ENCODE measurements at regions not wholly inside any gene's neighbourhood (a gene's known extent, or its start where the extent isn't known, plus 50 kb on each side); places are given as distances from the start of the nearest gene placed in this dataset.

GRCh38 chr1:81155131-81155530, 645.6 kb upstream of the ADGRL2 start:
- peak; percentile 32 for DNase-seq (ENCODE audit: low spot score)

- DNase-seq (ENCODE audit: low spot score): no peak
Observed at GRCh38 chr1:81151206-81151605, 649.5 kb upstream of the ADGRL2 start.

DNA sequence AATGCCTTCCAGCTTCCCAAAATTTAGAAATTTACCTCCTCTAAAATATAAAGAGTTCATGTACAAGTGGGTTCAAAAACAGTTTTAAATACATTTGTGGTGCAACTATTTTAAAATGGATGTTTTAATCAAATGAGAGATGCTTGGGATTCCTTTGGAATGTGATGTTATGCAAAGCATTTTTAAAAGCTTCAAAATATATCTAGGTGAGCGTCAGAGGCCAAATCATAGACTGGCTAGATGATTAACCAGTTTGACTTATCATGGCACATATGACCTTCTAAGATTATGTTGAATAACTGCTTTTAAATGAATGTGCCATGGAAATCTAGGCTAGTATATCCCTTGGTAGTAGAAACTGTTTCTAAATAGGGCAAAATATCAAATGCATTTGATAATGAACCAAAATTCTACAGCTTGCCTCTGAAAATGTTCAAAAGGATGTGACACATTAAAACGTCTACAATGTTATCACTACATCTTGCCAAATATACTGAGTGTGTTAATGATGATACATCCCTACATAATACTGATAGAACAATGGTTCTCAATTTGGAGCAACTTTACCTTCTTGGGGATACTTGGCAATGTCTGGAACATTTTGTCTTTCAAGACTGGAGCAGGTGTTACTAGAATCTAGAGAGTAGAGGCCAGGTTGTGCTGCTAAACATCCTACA, 650.9 kb upstream of the ADGRL2 start:
- no peak for DNase-seq (ENCODE audit: low spot score)

- no peak for DNase-seq (ENCODE audit: low spot score)
Observed at GRCh38 chr1:81144240-81144825, 656.4 kb upstream of the ADGRL2 start.

- peak; percentile 60 for DNase-seq (ENCODE audit: low spot score)
Observed at GRCh38 chr1:81142099-81142826, 658.5 kb upstream of the ADGRL2 start.

GRCh38 chr1:81135524-81135923, 665.2 kb upstream of the ADGRL2 start:
- no peak for DNase-seq (ENCODE audit: low spot score)

DNA sequence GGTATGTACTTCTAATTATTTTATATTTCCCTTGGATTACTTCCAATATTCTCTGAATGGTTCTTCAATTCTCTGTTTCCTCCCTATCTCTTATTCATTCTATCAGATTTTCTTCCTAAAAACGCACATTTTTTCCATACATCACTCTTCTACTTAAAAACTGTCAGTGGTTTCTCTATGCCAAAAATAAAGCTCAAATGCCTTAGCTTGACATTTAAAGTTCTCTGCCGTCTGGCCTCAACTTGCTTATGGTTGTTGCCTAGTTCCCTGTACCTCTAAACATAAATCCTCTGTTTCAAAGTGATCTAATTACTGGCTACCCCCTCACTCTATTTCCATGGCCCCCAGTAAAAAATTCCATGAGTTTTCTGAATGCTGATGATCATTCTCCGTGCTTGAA, 671.0 kb upstream of the ADGRL2 start:
- no peak for DNase-seq (ENCODE audit: low spot score)

DNA sequence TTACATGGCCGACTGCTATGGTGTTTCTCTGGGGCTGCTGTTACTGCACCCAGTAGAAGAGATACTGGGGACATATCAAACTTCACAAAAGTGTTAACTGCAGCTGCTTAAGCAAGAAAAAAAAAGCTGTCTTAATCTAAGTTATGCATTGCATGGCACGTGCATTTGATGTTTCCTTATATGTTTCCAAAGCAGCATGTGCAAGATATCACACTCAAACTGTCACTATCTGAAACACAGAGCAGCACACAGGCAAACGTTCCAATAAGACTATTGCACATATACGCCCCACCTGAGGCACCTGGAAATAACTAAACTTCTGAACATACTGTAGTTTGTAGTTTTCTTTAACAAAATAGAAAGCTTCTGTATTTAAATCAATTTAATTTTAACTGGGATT, 671.4 kb upstream of the ADGRL2 start:
- no peak for DNase-seq (ENCODE audit: low spot score)

GRCh38 chr1:81128079-81128478, 672.7 kb upstream of the ADGRL2 start:
- no peak for DNase-seq (ENCODE audit: low spot score)

DNA sequence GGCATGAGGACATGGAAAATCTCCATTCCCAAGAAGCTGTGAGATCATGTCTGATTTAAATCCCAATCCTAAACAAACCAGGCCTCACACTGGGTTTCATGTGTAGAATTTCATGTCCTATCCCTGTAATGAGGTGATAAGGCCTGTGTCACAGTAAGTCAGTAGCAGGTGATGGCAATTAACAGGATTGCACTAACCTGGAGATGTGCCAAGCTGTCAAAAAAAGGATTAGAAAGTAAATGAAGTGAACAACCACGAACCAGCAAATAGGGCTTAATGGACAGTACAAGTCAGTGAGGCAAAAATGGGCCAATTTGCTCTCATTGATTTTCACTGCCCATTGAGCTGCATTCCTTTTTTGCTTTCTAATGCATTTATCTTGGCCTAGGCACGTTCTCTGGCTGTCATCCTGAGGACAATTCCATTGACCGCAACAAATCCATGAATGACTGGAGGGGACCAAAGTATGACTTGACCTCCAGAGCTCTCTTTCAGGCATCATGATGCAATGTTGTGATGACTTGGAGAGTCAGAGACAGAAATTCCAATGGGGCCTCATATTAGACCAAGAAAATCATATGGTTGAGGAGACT, 673.6 kb upstream of the ADGRL2 start:
- no peak for DNase-seq (ENCODE audit: low spot score)

DNA sequence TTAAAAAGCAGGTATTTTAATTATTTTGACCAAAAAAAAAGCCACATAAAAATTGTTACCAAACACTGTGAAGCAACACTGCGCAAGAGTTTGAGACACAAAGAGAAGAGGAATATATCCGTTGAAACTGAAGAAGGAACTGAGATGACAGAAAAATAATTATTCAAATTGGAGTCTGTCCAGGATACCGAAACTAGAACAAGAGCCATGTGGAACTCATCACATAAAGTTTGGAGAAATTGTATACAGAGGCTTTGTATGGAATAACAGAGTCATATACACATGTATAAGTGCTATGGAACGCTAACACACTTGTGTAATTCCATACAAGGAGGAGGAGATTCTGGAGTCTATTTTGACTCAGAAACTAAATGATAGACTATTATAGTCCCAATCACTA, 675.1 kb upstream of the ADGRL2 start:
- no peak for DNase-seq (ENCODE audit: low spot score)

GRCh38 chr1:81121306-81121705, 679.4 kb upstream of the ADGRL2 start:
- DNase-seq (ENCODE audit: low spot score): no peak

- DNase-seq (ENCODE audit: low spot score): no peak
Observed at GRCh38 chr1:81119319-81119718, 681.4 kb upstream of the ADGRL2 start.

DNA sequence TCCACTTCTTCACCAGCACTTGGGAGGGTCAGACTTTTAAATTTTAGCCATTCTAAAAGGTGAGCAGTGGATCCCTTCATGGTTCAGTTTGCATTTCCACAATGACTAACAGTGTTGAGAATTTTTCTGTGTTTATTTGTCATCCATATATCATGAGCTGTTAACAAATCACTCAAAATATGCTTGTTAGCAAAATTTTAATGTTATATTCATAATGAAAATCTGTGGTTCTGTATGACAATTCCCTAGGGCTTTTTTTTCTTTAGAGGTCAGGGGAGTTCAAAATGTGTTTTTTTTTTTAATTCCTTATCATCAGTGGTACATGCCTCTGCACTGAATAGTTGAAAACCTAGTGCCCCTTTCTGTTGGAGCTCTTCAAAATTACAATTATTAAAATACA, 682.2 kb upstream of the ADGRL2 start:
- DNase-seq (ENCODE audit: low spot score): no peak

GRCh38 chr1:81115422-81115821, 685.3 kb upstream of the ADGRL2 start:
- no peak for DNase-seq (ENCODE audit: low spot score)

DNA sequence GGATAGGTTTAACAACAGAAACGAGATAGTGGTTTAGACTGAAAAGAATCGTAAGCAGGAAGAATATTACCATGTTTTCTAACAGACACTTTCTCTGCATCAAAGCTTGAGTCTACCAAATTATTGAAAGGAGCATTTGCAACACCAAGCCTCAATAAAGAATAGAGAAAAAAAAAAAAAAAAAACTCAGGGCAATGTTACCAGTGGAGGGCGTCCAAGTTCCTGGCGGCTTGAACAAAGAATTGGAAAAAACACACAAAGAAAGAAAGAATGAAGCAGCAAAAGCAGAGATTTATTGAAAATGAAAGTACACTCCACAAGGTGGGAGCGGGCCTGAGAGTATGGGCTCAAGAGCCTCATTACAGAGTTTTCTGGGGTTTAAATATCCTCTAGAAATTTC, 686.5 kb upstream of the ADGRL2 start:
- DNase-seq (ENCODE audit: low spot score): no peak

- no peak for DNase-seq (ENCODE audit: low spot score)
Observed at GRCh38 chr1:81113688-81114087, 687.0 kb upstream of the ADGRL2 start.

- DNase-seq (ENCODE audit: low spot score): peak; percentile 29
Observed at GRCh38 chr1:81111818-81112217, 688.9 kb upstream of the ADGRL2 start.

DNA sequence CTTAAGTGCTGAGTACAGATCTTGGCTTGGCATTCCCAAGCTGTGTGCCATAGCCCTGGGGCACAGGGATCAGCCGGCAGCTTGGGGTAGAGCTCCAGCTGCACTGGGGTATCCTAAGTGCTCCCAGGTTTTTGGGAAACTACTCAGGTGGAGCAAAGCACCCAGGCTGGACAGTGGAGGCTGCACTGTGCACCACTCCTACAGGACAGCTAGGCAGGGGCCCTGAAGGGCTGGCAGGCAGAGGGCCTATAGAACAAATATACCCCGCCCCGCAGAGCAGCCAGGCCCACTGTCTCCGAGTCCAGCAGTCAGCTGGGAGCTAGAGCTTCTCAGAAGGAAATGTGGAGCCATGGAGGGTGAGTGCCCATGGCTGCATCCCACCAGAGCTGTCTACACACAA, 691.7 kb upstream of the ADGRL2 start:
- DNase-seq (ENCODE audit: low spot score): no peak

DNA sequence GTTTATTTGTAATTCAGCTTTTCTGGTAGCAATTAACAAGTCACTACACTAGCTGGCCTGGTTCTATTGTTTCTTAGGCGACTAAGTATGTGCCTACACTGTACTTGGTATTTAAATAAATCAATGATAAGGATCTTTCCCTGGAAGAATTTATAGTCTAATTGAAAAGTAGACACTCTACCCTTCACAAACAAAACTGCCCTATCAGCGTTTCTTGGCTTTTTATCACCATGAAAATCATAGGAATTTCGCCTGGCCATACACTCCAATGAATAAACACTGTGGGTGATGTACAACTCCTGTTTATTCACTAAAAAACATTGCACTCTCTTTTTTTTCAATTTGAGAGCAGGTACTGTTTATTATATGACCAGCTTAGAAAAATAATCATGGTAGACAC, 702.9 kb upstream of the ADGRL2 start:
- no peak for DNase-seq (ENCODE audit: low spot score)

GRCh38 chr1:81073580-81073979, 727.2 kb upstream of the ADGRL2 start:
- DNase-seq (ENCODE audit: low spot score): no peak

- no peak for DNase-seq (ENCODE audit: low spot score)
Observed at GRCh38 chr1:81071969-81072753, 728.6 kb upstream of the ADGRL2 start.
